T47D (cell line): ENCODE measurements at regions not wholly inside any gene's neighbourhood (a gene's known extent, or its start where the extent isn't known, plus 50 kb on each side); places are given as distances from the start of the nearest gene placed in this dataset.

ENCODE experiments used
- DNase-seq, 2 experiments: peaks; one replicate each; pipeline versions ENCODE4 v3.0.0 to v3.0.0-alpha.2; 2011 to 2012; ENCODE audit warnings: low read depth in 1 of 2, low spot score in 1 of 2
- JUND ChIP-seq: IDR thresholded peaks from 2 replicates; pipeline ENCODE4 v1.6.1; 2012; ENCODE audit warnings: low read depth
- in situ Hi-C: cut with HindIII; loops from 2 replicates; pipeline ENCODE4 v1.10.0; 2016; ENCODE audit warnings: low sequenced_read_pairs, low pct_unique_long_range_greater_than_20kb

- no peak for TF ChIP-seq JUND
- no peak for DNase-seq
- in situ Hi-C loops = no loop called here
Measured at GRCh38 chr10:108782411-108782810, 1140.9 kb downstream of the XPNPEP1 start.

DNA sequence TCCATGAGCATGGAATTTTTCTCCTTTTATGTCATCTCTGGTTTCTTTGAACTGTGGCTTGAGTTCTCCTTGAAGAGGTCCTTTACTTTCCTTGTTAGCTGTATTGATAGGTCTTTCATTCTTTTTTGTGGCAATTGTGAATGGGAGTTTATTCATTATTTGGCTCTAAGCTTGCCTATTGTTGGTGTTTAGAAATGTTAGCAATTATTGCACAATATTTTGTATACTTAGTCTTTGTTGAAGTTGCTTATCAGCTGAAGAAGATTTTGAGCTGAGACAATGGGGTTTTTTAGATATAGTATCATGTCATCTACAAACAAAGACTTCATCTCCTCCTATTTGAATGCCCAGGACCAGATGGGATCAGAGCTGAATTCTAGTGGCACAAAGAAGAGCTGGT lies 1143.8 kb downstream of the XPNPEP1 start:
- no peak for TF ChIP-seq JUND
- no peak for DNase-seq
- in situ Hi-C loops = no loop called here

- no peak for TF ChIP-seq JUND
- no peak for DNase-seq
- in situ Hi-C loops = no loop called here
Measured at GRCh38 chr10:108775911-108776475, 1147.3 kb downstream of the XPNPEP1 start.

DNA sequence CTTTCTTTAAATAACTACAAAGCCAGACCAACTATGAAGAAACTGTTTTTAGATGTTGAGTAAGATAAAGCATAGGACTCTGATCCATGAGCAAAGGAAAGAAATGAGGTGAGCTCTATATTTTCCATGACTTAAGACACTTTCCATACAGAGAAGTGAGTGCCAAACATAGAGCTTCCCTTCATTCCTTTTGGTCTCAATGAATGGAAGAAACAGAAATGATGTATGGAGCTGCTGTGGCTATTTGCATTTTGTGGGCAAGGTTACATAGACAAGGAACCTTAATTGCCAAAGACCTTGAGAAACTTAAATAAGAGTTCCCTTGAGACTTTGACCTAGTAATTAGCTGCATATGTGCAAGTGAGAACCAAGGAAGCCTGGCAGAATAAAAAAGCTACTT lies 1152.2 kb downstream of the XPNPEP1 start:
- TF ChIP-seq JUND = no peak
- in situ Hi-C loops = no loop called here
- DNase-seq = no peak

DNA sequence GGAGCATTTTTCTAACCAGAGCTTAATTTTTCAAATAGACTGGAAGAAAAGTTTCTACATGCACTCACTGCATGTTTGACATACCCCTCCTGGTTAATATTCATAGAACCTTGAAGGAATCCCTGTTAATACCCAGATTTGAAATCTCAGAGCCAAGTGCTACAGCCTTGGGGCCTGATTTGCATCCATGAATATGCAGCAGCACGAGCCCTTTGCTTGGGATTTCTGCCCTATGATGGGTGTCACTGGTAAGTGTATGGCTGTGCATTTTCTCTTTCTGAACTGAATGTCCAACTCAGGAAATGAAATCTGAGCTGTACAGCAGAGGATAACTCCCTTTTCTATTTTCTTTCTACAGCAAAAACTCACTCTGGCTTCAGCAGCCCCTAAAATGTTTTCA lies 1157.5 kb downstream of the XPNPEP1 start:
- in situ Hi-C loops = no loop called here
- no peak for DNase-seq
- no peak for TF ChIP-seq JUND

DNA sequence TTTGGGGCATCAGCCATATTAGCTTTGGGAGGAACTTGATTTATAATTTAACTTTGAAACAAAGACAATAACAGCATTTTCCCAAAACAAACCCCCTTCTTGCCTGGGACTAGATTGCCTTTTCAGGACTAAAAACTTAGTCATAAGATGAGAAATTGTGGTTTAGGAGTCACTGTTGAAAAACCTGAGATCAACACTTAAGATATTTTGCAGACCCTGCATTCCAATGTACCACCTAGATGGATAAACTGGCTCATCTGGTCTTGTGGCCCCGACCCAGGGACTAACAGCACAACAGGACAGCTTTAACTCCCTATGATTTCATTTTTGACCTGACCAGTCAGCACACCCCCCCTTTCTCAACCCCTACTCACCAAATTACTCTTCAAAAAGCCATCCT lies 1165.4 kb downstream of the XPNPEP1 start:
- TF ChIP-seq JUND = no peak
- DNase-seq = no peak
- in situ Hi-C loops = no loop called here

GRCh38 chr10:108755646-108756045 lies 1167.7 kb downstream of the XPNPEP1 start:
- in situ Hi-C loops = no loop called here
- no peak for TF ChIP-seq JUND

GRCh38 chr10:108753326-108753725 lies 1170.0 kb downstream of the XPNPEP1 start:
- no peak for TF ChIP-seq JUND
- in situ Hi-C loops = no loop called here
- no peak for DNase-seq

More at GRCh38 chr10:108755646-108756045, 1167.7 kb downstream of the XPNPEP1 start:
- no peak for DNase-seq

- TF ChIP-seq JUND = no peak
- in situ Hi-C loops = no loop called here
- no peak for DNase-seq
Measured at GRCh38 chr10:108749042-108749441, 1174.3 kb downstream of the XPNPEP1 start.

GRCh38 chr10:108736111-108736510 lies 1187.2 kb downstream of the XPNPEP1 start:
- no peak for TF ChIP-seq JUND
- no peak for DNase-seq
- in situ Hi-C loops = no loop called here

DNA sequence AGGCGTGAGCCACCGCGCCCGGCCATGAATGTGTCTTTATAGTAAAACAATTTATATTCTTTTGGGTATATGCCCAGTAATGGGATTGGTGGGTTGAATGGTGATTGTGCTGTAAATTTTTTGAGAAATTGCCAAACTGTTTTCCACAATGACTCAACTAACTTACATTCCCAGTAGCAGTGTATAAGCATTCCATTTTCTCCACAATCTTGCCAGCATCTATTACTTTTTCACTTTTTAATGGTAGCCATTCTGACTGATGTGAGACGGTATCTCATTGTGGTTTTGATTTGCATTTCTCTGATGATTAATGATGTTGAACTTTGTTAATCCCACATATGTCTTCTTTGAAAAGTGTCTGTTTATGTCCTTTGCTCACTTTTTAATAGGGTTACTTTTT lies 1187.9 kb downstream of the XPNPEP1 start:
- no peak for DNase-seq
- in situ Hi-C loops = no loop called here
- TF ChIP-seq JUND = no peak

GRCh38 chr10:108721874-108722273 lies 1201.4 kb downstream of the XPNPEP1 start:
- no peak for TF ChIP-seq JUND
- no peak for DNase-seq
- in situ Hi-C loops = no loop called here

DNA sequence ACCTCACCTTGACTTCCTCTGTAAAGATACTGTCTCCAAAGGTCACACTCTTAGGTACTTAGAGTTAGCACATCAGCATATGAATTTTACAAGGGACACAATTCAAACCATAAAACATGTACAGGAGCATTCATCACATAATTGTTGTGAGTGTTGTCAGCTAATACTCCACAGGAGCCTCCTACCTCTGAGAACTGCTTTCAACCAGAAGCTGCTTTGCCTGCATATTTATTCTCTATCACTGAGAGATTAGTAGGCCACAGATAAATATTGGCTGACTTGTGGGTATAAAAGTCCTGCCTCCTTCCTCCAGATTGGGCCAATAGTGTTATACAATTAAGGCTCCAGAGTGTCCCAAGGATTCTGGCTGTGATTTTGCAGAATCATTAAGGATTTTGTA lies 1207.0 kb downstream of the XPNPEP1 start:
- DNase-seq = no peak
- in situ Hi-C loops = no loop called here
- no peak for TF ChIP-seq JUND
